Gastrocnemius medialis (tissue), 4 donors: ENCODE measurements at regions not wholly inside any gene's neighbourhood (a gene's known extent, or its start where the extent isn't known, plus 50 kb on each side); places are given as distances from the start of the nearest gene placed in this dataset.

ENCODE experiments used
- POLR2A ChIP-seq, 2 donors: fragments of 450-650 bp; IDR thresholded peaks; one replicate each; pipeline ENCODE4 v1.6.1; 2017; ENCODE audit warnings: antibody characterized with exemption in 2 of 2, mild to moderate bottlenecking in 2 of 2, moderate library complexity in 2 of 2
- TF ChIP-seq, protein P1 (sequence below), 5 experiments: fragments of 450-650 bp in 3 of 5; fragments of 200-600 bp in 2 of 5; sonication (generic) in 2 of 5; IDR thresholded peaks in 4 of 5; conservative IDR thresholded peaks in 1 of 5; 1 replicate in 4 of 5; 2 replicates in 1 of 5; pipeline ENCODE4 v1.5.1; 2016 to 2019; ENCODE audit warnings: antibody characterized with exemption in 5 of 5, mild to moderate bottlenecking in 3 of 5, moderate library complexity in 3 of 5

- TF ChIP-seq POLR2A (IDR thresholded peaks at IDR 0.05): no peak
- TF ChIP-seq, protein P1, sequence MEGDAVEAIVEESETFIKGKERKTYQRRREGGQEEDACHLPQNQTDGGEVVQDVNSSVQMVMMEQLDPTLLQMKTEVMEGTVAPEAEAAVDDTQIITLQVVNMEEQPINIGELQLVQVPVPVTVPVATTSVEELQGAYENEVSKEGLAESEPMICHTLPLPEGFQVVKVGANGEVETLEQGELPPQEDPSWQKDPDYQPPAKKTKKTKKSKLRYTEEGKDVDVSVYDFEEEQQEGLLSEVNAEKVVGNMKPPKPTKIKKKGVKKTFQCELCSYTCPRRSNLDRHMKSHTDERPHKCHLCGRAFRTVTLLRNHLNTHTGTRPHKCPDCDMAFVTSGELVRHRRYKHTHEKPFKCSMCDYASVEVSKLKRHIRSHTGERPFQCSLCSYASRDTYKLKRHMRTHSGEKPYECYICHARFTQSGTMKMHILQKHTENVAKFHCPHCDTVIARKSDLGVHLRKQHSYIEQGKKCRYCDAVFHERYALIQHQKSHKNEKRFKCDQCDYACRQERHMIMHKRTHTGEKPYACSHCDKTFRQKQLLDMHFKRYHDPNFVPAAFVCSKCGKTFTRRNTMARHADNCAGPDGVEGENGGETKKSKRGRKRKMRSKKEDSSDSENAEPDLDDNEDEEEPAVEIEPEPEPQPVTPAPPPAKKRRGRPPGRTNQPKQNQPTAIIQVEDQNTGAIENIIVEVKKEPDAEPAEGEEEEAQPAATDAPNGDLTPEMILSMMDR (IDR thresholded peaks at IDR 0.05 in 4 of 5, conservative IDR thresholded peaks at IDR 0.05 in 1 of 5): no peak
Measured at GRCh38 chr6:114436691-114437090, 93.9 kb upstream of the HS3ST5 start.
